ENCODE measurements at regions not wholly inside any gene's neighbourhood (a gene's known extent, or its start where the extent isn't known, plus 50 kb on each side); places are given as distances from the start of the nearest gene placed in this dataset.

DNA sequence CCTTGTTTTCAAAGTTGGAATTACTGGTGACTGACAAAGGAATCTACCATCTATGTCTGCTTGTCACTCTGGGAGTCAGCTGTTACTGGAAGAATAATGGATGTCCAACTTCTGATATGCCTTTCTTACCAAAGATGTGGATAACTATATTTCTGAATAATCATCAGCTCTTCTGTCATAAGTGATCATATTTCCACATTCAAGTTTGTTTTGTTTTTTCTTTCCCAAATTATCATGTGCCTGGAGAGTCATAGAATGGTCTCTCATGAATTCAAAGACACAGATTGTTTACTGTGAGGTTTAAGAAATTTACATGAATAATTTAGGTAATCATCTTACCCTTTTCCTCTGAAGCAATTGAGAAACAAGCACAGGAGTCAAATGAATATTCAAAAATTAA lies 986.7 kb upstream of the CDH2 start:
- peak; percentile 6 for DNase-seq (ENCODE audit: low spot score)

DNA sequence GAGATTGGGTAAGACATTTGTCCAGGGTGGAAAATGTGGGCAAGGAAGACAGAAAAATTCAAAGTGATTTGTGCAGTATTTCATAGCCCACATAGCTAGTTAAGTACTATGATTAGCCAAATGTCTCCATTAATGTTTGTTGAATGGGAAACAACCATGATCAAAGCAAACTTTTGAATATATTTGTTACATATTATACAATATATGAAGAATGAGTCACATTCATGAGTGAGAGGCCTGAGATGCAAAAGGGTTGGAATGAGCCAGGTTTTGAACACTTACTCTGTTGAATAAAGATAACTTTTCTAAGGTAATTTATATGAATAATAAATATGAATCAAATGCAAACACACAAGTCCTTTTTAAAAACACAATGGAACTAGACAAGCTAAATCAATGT lies 984.5 kb upstream of the CDH2 start:
- peak; percentile 19 for DNase-seq (ENCODE audit: low spot score)

DNA sequence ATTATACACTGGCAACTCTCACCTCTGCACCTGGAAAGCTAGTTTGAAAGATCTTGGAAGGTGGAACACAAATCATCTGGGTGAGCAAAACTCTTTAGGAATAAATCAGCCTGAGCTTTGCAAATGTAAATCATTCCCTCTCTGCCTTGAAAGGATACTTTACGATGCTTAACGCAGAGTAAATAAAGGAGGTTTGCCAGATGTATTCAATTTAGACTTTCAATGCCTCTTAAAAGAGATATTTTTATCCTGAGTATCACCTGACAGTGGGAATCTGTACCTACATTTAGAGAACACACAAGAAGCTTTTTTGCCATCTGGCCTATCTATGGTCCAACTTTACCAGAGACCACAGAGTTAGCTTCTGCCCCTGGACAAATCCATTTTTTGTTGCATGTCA lies 983.2 kb upstream of the CDH2 start:
- DNase-seq (ENCODE audit: low spot score) = no peak

DNA sequence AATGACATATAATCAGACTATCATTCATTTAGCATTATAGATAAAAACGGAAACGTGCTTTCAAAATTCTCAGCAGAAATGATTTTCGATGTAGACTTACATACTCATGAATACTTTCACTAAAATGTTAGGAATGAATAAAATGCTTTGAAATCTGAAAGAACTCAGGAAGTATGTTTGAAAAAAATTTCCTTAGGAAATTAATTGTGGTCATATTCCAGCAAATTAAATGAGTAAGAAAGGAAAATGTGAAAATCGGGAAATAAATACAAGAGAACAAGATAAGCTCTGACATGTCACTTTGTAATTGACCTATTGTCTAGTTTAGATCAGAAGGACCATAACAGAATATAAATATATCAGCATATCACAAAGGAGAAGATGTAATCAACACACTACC lies 981.0 kb upstream of the CDH2 start:
- DNase-seq (ENCODE audit: low spot score) = no peak

DNA sequence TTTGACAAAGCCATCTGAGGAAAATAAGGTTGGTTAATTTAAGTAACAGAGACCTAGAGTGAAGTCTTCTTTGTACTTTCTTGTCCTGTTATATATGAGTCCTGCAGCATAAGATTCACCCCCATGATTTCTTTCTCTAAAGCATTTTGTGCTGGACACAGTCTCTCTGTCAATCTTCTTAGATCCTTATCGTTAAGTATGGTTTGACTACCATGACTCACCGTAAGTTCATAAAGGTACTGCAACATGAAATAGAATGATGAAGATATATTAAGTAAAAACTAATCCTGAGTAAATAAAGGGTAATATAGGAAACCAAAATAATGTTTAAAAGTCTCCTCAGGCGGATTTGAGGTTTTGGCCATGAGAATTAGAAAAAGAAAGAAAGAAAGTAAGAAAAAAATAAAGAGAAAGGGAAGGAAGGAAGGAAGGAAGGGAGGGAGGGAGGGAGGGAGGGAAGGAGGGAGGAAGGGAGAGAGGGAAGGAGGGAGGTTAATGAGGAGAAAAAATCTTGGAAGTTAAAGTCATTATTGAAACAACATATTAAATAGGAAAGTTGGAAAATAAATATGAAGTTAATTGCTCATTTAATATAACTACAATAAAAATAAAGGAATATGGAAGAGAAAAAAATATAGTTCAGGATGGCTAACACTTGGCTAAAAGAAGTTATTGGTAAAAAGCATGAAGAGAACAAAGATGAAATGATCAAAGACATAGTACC lies 980.3 kb upstream of the CDH2 start:
- no peak for DNase-seq (ENCODE audit: low spot score)

DNA sequence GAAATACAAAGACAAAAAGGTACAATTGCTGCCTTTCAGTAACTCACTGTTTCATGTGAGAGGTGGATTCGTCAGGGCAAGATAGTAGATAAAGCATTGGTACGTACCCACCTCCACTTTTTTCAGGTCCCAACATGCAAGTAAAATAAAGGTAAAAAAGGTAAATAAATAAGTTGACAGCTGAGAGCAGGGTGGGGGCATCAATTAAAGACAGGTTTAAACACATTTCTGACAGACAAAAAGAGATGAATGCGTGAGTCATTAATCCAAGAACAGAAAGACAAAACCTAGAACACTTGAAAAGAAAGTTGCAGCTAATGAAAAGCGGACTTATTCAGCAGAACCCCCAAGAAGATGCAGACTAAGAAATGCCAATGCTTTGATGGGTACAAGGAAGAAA lies 979.6 kb upstream of the CDH2 start:
- no peak for DNase-seq (ENCODE audit: low spot score)

DNA sequence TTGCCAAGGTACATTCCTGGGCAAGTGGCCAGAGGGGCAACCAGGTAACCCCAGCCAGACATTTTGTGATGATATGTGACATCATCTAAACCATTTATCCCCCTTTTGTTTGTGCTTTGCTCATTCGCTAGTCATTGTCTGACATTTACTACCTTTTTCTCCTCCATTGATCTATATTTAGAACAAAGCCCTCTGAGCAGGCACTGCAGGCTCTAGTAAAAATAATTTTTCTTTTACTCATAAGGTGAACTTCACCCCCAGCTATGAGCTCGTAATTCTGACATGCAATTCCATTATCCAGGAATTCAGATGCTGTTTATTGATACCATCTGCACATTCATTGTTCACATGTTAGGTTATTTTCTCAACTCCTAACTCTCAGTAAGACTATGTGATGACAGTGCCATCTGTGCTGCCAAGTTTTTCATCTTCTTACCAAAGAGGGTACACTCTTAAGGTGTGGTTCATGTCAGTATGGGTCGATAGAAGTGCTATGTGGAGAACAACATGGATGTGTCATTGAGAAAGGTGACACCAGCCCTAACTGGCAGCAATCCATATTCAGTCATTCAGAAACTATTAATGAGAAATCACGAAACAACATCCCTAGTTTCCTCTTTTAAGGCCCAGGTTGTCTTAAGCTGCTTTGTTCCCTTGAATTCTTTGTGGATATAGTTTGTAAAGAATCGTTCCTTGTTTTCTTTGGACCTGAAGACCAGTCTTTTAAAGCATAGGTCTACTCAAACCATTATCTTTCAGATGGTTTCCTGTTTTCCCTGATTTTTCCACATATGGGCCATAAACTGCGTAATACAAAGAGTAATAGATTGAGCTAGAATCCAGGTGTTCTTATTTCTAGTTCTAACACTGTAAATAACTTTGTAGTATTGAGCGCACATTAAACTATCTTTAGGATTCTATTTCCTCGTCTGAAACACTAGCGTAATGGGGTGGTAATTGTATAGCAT lies 978.1 kb upstream of the CDH2 start:
- DNase-seq (ENCODE audit: low spot score) = peak; percentile 95

DNA sequence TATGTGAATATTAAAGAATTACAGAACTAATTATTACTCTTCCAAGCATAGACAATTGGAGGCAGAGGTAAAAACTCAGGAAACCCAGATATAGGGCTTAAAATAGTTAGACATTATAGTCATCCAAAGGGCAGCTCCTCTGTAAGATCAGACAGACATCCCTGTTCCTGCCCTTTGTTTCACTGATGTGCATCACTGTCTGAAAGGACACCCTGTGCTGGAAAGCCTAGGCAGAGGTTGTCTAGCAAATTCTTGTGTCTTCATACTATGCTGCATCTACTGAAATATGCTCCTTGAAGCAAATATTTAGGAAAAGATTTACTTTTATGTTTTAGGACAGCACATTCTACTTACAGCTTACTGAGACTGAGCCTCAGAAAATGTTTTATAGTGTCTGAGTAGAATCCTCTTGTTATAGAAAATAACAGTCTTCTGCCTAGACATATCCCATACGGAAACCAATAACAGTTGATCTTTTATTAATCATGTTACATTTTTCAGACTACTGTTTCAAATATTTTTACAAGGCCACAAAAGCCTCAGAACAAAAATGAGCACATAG lies 977.3 kb upstream of the CDH2 start:
- DNase-seq (ENCODE audit: low spot score) = peak; percentile 80

DNA sequence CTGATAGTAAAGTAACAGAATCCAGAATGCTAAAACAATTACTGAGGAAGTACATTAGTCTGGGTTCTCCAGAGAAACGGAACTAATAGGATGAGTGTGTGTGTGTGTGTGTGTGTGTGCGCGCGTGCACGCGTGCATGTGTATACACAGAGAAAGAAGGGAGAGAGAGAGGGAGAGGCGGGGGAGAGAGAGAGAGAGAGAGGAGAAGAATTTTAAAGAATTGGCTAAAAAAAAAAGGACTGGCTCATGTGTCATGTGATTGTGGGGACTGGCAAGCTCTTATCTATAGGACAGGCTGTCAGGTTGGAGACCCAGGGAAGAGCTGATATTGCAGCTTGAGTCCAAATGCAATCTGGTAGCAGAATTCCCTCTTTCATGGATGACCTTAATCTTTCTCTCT lies 976.2 kb upstream of the CDH2 start:
- DNase-seq (ENCODE audit: low spot score) = no peak

DNA sequence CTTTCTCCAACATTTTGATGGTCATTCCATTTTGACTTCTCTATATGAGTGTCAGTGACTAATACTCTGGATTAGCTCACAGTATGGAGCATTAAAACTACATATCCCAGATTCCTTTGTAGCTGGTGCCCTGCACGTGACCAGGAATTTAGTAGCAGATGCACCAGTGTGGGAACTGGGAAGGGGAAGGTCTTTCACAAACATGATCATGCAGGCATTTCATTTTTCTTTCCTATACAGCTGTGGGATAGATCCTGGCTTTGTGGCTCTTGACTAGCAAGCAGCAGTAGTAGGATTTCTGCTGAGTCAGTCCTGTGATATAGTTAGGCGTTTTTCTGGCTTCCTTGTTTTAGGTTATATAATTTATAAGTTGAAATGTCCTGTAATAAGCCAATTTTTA lies 971.0 kb upstream of the CDH2 start:
- peak; percentile 44 for DNase-seq (ENCODE audit: low spot score)

DNA sequence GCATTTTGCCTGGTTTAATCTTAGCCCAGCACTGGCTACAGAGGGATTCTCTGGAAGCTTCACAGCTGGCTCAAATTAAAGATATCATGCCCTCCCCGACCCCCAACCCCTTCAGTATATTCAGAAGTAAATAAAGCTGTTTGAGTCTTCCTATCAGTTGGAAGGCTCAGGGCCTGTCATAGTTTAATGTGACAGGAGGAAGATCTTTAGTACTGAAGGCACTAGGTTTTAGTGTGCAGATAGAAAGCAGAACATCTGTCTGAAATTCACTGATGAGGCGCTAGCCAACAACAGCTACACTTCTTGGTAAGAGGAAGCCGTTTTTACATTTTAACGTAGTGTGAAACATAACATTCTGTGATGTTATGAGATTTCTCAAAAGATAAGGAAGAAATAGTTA lies 969.1 kb upstream of the CDH2 start:
- DNase-seq (ENCODE audit: low spot score) = no peak

DNA sequence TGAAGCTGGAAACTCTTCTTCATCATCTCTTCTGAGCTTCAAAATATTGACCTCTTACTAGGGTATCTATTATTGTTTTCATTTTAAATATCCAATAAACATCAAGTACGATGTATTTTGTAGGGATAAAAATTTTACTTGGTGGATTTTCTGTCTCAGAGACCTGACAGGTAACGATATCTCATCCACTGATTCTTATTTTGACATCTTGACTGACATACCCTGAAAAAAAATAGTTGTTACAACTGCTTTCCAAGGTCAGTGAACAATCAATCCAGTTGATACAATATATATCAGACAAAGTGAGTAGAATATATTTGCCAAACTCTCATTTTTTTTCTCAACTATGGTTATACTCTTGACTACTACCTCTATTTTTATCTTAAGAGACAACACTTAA lies 963.7 kb upstream of the CDH2 start:
- DNase-seq (ENCODE audit: low spot score) = no peak

DNA sequence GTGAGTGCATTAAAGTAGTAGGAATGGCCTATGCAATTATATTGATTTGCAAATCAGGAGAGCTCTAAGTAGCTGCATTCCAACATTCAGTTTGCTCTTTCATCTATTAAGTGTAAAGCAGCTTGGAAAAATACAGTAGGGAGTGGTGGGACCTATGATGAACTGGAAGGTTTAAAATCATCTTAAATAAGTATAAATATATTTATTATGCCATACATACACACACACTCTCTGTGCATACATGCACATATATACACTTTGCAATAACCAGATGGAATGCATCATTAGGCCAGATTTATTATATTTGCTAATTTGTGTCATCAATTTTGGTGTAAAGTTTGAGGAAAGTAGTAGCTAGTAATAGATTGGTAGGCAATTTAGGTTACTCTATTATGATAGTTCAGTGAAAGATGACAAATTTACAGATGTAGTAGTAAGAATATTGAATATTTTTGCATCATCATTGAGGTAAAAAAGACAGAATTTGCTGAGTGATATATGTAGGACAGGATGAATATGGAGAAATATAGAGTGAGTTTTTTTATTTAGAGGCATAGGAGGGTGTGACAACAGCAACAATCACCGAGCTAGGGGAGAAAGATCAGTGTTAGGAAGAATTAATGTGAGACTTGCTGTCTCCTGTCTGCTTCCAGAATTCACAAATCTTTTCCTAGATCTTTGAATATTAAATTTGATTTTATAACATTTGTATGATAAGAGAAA lies 961.0 kb upstream of the CDH2 start:
- DNase-seq (ENCODE audit: low spot score) = no peak

DNA sequence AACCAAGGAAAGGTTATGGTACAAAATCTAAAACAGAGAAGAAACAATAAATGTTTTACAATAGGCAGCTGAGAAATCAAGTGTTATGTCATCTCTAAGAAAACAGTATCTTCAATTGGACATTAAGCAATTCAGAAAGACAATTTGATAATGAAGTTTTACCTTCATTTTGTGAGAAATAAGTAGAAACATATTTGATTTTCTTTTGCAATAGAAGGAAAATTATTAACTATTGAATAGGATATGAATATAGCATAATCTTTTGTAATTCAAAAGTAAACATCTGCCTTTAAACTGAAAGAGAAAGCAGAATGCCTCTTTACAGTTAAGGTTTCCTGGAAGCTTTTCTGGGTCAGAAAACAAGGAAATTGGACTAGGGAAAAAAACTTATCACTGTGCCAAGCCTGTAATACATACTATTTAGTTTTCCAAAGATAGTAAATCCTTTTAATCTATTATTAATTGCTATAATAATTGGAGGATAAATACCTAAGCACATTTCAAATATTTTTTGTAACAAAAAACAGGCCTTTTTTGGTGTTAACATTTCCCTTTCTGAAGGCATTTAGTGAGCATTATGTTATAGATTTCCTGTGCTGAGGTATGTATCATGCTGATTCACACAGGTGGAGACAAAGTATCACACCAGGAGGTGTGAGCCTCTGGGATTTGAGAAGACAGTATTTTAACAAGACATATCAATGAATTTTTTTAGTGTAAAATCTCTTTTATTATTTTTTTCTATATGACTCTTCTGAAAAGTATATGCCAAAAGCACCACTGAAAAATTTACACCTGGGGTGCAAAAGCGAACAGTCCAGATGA lies 947.0 kb upstream of the CDH2 start:
- peak; percentile 1 for DNase-seq (ENCODE audit: low spot score)

DNA sequence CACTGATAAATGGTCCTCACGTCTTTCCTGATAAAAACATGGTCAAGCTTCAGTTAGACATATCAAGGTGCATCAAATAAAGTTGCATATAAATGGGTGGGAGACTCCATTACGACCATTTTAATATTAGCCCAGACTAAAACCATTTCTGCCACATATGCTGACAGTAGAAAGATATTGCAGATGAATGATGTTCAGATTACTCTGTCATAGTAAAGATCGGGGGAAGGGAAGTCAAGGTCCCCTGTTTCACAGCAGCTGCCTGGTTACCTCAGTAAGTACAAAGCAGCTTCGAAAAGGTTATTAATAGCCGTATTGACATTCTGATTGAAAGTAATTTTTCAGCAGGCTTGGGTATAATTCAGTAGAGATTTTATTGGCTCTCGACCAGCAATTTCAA lies 927.7 kb upstream of the CDH2 start:
- no peak for DNase-seq (ENCODE audit: low spot score)

DNA sequence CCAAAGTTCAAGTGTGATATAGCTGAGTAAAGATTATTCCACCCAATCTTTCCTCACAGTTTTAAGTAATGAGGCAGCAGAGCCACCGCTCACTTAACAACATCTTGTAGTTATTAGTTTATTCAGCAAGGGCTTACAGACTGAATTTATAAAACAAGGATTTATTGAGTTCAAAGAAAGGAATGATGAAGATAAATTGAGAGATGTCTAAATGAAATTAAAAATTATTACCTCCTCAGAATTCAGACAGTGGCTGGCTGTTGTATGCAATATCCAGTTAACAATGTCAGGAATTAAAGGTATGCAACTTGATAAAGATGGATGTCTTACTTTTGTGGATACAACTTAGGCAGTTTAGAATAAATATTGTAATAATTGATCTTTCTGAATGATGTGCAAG lies 927.3 kb upstream of the CDH2 start:
- DNase-seq (ENCODE audit: low spot score) = no peak

DNA sequence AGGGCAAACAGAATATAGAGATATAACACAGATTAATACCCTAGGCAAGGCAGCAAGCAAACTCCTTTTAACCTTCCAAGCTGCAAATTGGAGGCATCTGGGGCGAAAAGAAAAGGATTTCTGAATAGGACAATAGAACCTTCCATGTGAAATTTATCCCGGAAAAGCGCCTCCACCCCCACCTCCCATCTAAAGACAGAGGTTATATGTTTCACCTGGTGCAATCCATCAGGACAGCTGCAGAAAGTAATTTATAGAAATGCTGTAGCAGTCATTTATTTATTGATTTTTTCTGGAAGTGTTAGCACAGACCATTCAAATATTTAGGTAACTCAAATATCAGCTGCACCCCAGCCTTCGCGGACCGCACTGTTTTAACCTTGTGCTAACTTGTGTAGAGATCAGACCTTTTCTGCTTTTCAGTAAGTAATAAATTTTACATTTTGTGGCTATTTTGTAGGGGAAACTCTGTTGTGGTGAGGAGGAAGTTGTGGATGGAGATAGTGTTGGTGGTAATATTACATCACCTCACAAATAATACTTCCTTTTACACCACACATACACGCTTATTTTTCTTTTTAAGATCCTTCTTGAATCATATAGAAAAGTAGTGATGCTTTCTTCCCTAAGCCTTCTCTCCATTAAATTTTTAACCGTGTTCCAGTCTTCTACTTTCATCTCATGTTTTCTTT lies 919.3 kb upstream of the CDH2 start:
- DNase-seq (ENCODE audit: low spot score) = no peak

DNA sequence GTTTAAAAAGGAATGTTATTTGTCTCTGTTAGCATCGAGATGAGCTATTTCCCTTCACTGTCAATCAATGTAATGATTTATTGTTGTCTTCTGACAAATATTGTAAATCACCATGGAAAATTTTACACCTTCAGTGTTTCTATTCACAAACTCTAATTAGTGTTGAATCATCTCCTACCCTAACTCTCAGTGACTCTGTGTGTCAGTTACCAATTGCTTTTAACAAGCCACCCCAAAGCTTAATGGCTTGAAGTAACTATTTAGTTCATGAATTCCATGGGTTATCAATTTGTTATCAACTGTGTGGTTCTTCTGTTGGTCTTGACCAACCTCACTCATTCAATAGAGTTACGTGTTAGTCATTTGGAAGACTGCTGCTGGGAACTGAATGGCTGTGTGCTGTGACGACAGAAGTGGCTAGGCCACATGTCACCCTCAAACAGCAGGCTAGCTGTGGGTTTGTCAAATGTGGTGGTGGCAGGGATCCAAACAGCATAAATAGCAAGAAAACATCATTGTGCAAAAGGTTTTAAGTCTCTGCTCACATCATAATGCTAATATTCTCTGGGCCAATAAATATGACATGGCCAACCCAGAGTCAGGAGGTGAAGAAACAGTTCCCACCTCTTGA lies 910.8 kb upstream of the CDH2 start:
- no peak for DNase-seq (ENCODE audit: low spot score)

DNA sequence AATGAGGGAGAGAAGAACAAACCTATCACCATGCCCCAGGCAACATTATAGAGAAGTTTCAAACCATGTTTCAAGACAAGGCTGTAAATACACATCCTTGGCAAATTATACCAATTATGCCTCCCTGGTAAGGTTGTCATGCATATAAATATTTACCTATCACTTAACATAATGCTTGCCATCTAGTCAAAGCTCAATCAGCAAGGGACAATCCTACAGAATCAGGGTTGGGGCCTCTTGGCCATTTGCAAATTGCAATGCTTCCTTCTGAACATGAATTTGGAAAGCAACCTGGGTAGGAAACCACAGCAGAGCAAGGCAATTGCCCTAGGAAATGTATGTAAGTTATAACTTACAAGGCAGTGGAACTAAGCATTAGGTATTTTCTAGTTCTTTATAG lies 907.2 kb upstream of the CDH2 start:
- no peak for DNase-seq (ENCODE audit: low spot score)

DNA sequence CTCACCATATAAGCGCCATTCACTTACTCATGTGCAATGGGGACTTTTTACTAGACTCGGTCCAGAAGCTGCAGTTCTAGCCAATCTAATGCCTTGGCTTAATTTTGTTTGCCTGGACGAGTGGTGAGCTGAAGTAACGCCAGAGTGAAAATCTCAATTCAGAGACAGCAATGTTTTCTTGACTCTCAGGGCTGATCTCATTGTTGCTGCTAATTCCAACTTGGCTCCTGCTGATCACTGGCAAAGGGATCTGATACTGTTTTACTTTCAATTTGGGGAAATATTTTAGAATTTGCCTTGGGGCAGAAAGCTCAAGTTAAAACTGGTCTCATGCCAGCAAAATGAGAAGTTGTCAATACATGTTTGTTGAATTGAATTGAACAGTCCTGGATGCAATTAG lies 906.6 kb upstream of the CDH2 start:
- no peak for DNase-seq (ENCODE audit: low spot score)

All from kidney tubule cell (primary cell).